ENCODE measurements at regions not wholly inside any gene's neighbourhood (a gene's known extent, or its start where the extent isn't known, plus 50 kb on each side); places are given as distances from the start of the nearest gene placed in this dataset.

- ChIA-PET POLR2A (no interaction called here), CTCF (no interaction called here), SMC1A (ENCODE audit: uncharacterized antibody, unreplicated experiment) (no interaction called here), RAD21 (ENCODE audit: unreplicated experiment) (no interaction called here)
- Histone ChIP-seq H2AFZ (ENCODE audit: control insufficient read depth, low read depth, low read length) (no peak overlapping the region), H3K9me3 (replicated peaks; ENCODE audit: control insufficient read depth, insufficient read depth, low read length) (no peaks in the 10 kb centered on the region), H3K27me3 (replicated peaks in 1 of 2; ENCODE audit: control insufficient read depth in 2 of 2, insufficient read depth in 2 of 2, low read length in 1 of 2) (no peaks in the 10 kb centered on the region), H3K79me2 (ENCODE audit: control insufficient read depth, insufficient read depth, low read length) (no peaks in the 10 kb centered on the region), H4K20me1 (ENCODE audit: control insufficient read depth, insufficient read depth) (no peaks in the 10 kb centered on the region), H3K27ac (ENCODE audit: control insufficient read depth, insufficient read depth) (no peak overlapping the region), H3K4me2 (ENCODE audit: control insufficient read depth, insufficient read depth) (no peak overlapping the region), H3K9ac (ENCODE audit: control insufficient read depth, insufficient read depth, low read length) (no peak overlapping the region), H3K36me3 (ENCODE audit: control insufficient read depth in 2 of 2, insufficient read depth in 2 of 2, low read length in 1 of 2) (no peaks in the 10 kb centered on the region), H3K4me1 (ENCODE audit: control insufficient read depth, insufficient read depth, low read length) (no peaks in the 10 kb centered on the region), H3K4me3 (no peak overlapping the region)
- intact Hi-C loops (cut with micrococcal nuclease; ENCODE audit: unreplicated experiment): no loop called here
- ATAC-seq (no peak), DNase-seq (ENCODE audit: low read depth, low spot score) (no peak), FAIRE-seq (no peak)
- WGBS (ENCODE audit: insufficient coverage, insufficient replicate concordance, low lambda C conversion rate, missing lambda C conversion rate): 44% methylated on average over 1 of the region's 1 CpG
- TF ChIP-seq POLR2AphosphoS2 (IDR thresholded peaks at IDR 0.05; ENCODE audit: low read depth, low read length) (no peak), CHD2 (IDR thresholded peaks at IDR 0.05; ENCODE audit: borderline replicate concordance, low read depth, low read length) (no peak), SREBF1 (IDR thresholded peaks at IDR 0.05; ENCODE audit: low read length) (no peak), YBX1 (IDR thresholded peaks at IDR 0.05) (no peak), NR2C2 (IDR thresholded peaks at IDR 0.05; ENCODE audit: borderline replicate concordance, control insufficient read depth, insufficient read length, low read depth) (no peak), JUNB (IDR thresholded peaks at IDR 0.05) (no peak), SMAD1 (IDR thresholded peaks at IDR 0.05; ENCODE audit: low read depth, partially characterized antibody) (no peak), POLR2AphosphoS5 (IDR thresholded peaks at IDR 0.05; ENCODE audit: low read length) (no peak), TCF12 (IDR thresholded peaks at IDR 0.05; ENCODE audit: low read depth, low read length) (no peak), SKIL (IDR thresholded peaks at IDR 0.05; ENCODE audit: low read depth, poor library complexity, severe bottlenecking) (no peak)
- in situ Hi-C loops (cut with MboI): no loop called here
- no TSS peak for BruUV-seq (replicated peaks)
These were observed 168.5 kb downstream of the CAPZA3 start for GRCh38 chr12:18906395-18906794.

Measured in GM12878 (cell line).